Suprapubic skin (tissue), 3 donors: ENCODE measurements at regions not wholly inside any gene's neighbourhood (a gene's known extent, or its start where the extent isn't known, plus 50 kb on each side); places are given as distances from the start of the nearest gene placed in this dataset.

Experiments used
- CTCF ChIP-seq, 2 donors: fragments of 200-600 bp in 1 of 2; fragments of 450-650 bp in 1 of 2; sonication (generic) in 1 of 2; IDR thresholded peaks; one replicate each; pipeline ENCODE4 v1.5.1; 2016 to 2019; ENCODE audit warnings: antibody characterized with exemption in 2 of 2, mild to moderate bottlenecking in 1 of 2, moderate library complexity in 1 of 2
- POLR2AphosphoS5 ChIP-seq, 3 donors: sonication (generic); formaldehyde crosslinking; IDR thresholded peaks; one replicate each; pipeline ENCODE4 v1.6.1; 2017; ENCODE audit warnings: antibody characterized with exemption in 3 of 3

GRCh38 chr10:33565231-33565630, 230.8 kb upstream of the NRP1 start:
- TF ChIP-seq POLR2AphosphoS5 (IDR thresholded peaks at IDR 0.05): no peak
- no peak for TF ChIP-seq CTCF (IDR thresholded peaks at IDR 0.05)
